K562 (cell line): ENCODE measurements at regions not wholly inside any gene's neighbourhood (a gene's known extent, or its start where the extent isn't known, plus 50 kb on each side); places are given as distances from the start of the nearest gene placed in this dataset.

Experiments used
- DPF2 ChIP-seq: fragments of 450-650 bp; IDR thresholded peaks from 2 replicates; pipeline ENCODE4 v1.6.1; 2016
- EZH2 ChIP-seq: IDR thresholded peaks from 2 replicates; pipeline ENCODE4 v1.6.1; 2012; ENCODE audit warnings: low read depth, mild to moderate bottlenecking, inconsistent platforms, low read length, borderline replicate concordance
- HMG20A ChIP-seq: fragments of 450-650 bp; formaldehyde crosslinking; conservative IDR thresholded peaks from 2 replicates; pipeline ENCODE4 v1.4.0; 2020; ENCODE audit warnings: mild to moderate bottlenecking, mixed read lengths
- KLF6 ChIP-seq: fragments of 250-450 bp; sonication (Bioruptor Pico); IDR thresholded peaks from 2 replicates; pipeline ENCODE4 v1.4.0; 2020; ENCODE audit warnings: mild to moderate bottlenecking, moderate library complexity, borderline replicate concordance
- MBD2 ChIP-seq: sonication (generic); IDR thresholded peaks from 2 replicates; pipeline ENCODE4 v1.6.1; 2016; ENCODE audit warnings: low read depth, borderline replicate concordance
- MLX ChIP-seq, 2 experiments: fragments of 450-650 bp in 1 of 2; sonication (generic) in 1 of 2; formaldehyde crosslinking; conservative IDR thresholded peaks; 2 replicates each; pipeline versions ENCODE4 v1.4.0 to v1.8.1; 2020 to 2022; ENCODE audit warnings: mild to moderate bottlenecking in 1 of 2, missing genetic modification reagents in 1 of 2
- NR2F6 ChIP-seq: fragments of 450-650 bp; formaldehyde crosslinking; IDR thresholded peaks from 2 replicates; pipeline ENCODE4 v1.4.0; 2020; ENCODE audit warnings: mild to moderate bottlenecking
- PREB ChIP-seq: sonication (generic); formaldehyde crosslinking; IDR thresholded peaks from 2 replicates; pipeline ENCODE4 v1.8.1; 2023; ENCODE audit warnings: mild to moderate bottlenecking, missing genetic modification reagents
- RBM17 ChIP-seq: fragments of 200-400 bp; formaldehyde crosslinking; IDR thresholded peaks from 2 replicates; pipeline ENCODE4 v1.6.1; 2017; ENCODE audit warnings: low read depth, mild to moderate bottlenecking, low read length, borderline replicate concordance
- SMARCB1 ChIP-seq: IDR thresholded peaks from 2 replicates; pipeline ENCODE4 v1.6.1; 2011; ENCODE audit warnings: improper control_type of control experiment, low read depth; ENCODE audit not compliant: insufficient read length
- TCFL5 ChIP-seq: fragments of 250-450 bp; sonication (Bioruptor Pico); conservative IDR thresholded peaks from 2 replicates; pipeline ENCODE4 v1.6.1; 2021; ENCODE audit warnings: mild to moderate bottlenecking, moderate library complexity, matching md5 sums
- THRAP3 ChIP-seq: fragments of 450-650 bp; IDR thresholded peaks from 2 replicates; pipeline ENCODE4 v1.6.1; 2016; ENCODE audit warnings: mild to moderate bottlenecking, inconsistent platforms, borderline replicate concordance
- TSHZ1 ChIP-seq: fragments of 250-450 bp; sonication (Bioruptor Pico); IDR thresholded peaks from 2 replicates; pipeline ENCODE4 v1.4.0; 2020; ENCODE audit warnings: mild to moderate bottlenecking, moderate library complexity
- ZNF133 ChIP-seq: fragments of 250-450 bp; sonication (Bioruptor Pico); IDR thresholded peaks from 2 replicates; pipeline ENCODE4 v1.4.0; 2020; ENCODE audit warnings: mild to moderate bottlenecking
- ZNF277 ChIP-seq: fragments of 250-450 bp; sonication (Bioruptor Pico); IDR thresholded peaks from 2 replicates; pipeline ENCODE4 v1.8.0; 2022; ENCODE audit warnings: inconsistent platforms, mild to moderate bottlenecking, moderate library complexity, borderline replicate concordance
- ZNF518B ChIP-seq: fragments of 250-450 bp; sonication (Bioruptor Pico); IDR thresholded peaks from 2 replicates; pipeline ENCODE4 v1.5.0; 2021; ENCODE audit warnings: mild to moderate bottlenecking, moderate library complexity
- ZNF76 ChIP-seq: fragments of 250-450 bp; sonication (Bioruptor Pico); IDR thresholded peaks from 2 replicates; pipeline ENCODE4 v1.4.0; 2020; ENCODE audit warnings: mild to moderate bottlenecking, moderate library complexity, borderline replicate concordance

GRCh38 chr1:8122477-8123407 lies 96.6 kb upstream of the ERRFI1 start (continued):
- TF ChIP-seq MBD2 (no peak), DPF2 (peak; percentile 96), ZNF76 (peak; percentile 80; the same call in 1 of the 2 replicates), ZNF277 (no peak), EZH2 (no peak), HMG20A (CRISPR knock-in tag) (no peak), TSHZ1 (CRISPR knock-in tag) (peak; percentile 82), TCFL5 (peak; percentile 72; the same call in 1 of the 2 replicates), RBM17 (no peak), NR2F6 (CRISPR knock-in tag) (peak; percentile 80; the same call in 1 of the 2 replicates), ZNF133 (CRISPR knock-in tag) (no peak), MLX (CRISPR knock-in tag; conservative IDR thresholded peaks at IDR 0.05) (no peak), SMARCB1 (peak; percentile 2), ZNF518B (CRISPR knock-in tag) (no peak), THRAP3 (no peak), KLF6 (CRISPR knock-in tag) (peak; percentile 91), PREB (CRISPR knock-in tag) (no peak)
